IMR-90 (cell line): ENCODE measurements at regions not wholly inside any gene's neighbourhood (a gene's known extent, or its start where the extent isn't known, plus 50 kb on each side); places are given as distances from the start of the nearest gene placed in this dataset.

ENCODE experiments used
- ATAC-seq: fragments of 200-7000 bp; cut with Tn5 transposase; 2 replicates; pipeline ENCODE4 v1.9.1; 2020; ENCODE audit warnings: low read depth, mild to moderate bottlenecking, moderate library complexity
- BruUV-seq: library from RNA; stranded (reverse); fragments of 400-500 nt; replicated peaks from 2 replicates; lab custom pipeline; 2021; lab: Mats Ljungman, UMichigan
- CTCF ChIA-PET: fragments of 300-600 bp; formaldehyde crosslinking; extraction: SDS; loops from one replicate; lab custom pipeline; 2021; ENCODE audit warnings: antibody characterized with exemption; lab: Yijun Ruan, JAX
- POLR2A ChIA-PET: fragments of 300-600 bp; sonication (Branson Sonifier 250); formaldehyde crosslinking; loops from one replicate; lab custom pipeline; 2022; ENCODE audit warnings: antibody characterized with exemption; ENCODE audit not compliant: unreplicated experiment; lab: Charles Lee
- DNase-seq: peaks from one replicate; pipeline ENCODE4 v3.0.0; 2013
- H2AFZ ChIP-seq: replicated peaks from 2 replicates; pipeline ENCODE3; 2013; ENCODE audit warnings: low read length, mild to moderate bottlenecking; ENCODE audit not compliant: poor library complexity
- H2AK5ac ChIP-seq: 2 replicates; pipeline ENCODE4 v1.6.1; 2013; ENCODE audit warnings: low read depth, low read length, inconsistent platforms
- H2AK9ac ChIP-seq: replicated peaks from 2 replicates; pipeline ENCODE3; 2013; ENCODE audit warnings: mild to moderate bottlenecking, low read depth, low read length, moderate library complexity; ENCODE audit not compliant: poor library complexity
- H2BK120ac ChIP-seq: 2 replicates; pipeline ENCODE4 v1.6.1; 2013; ENCODE audit warnings: low read depth, low read length, inconsistent platforms
- H2BK15ac ChIP-seq: 3 replicates; pipeline ENCODE4 v1.6.1; 2013; ENCODE audit warnings: low read depth, low read length, inconsistent platforms
- H2BK20ac ChIP-seq: 2 replicates; pipeline ENCODE4 v1.6.1; 2013; ENCODE audit warnings: low read depth, mild to moderate bottlenecking, inconsistent platforms, low read length, moderate library complexity
- H2BK5ac ChIP-seq: 2 replicates; pipeline ENCODE4 v1.6.1; 2013; ENCODE audit warnings: mild to moderate bottlenecking, low read depth, low read length, inconsistent platforms; ENCODE audit not compliant: poor library complexity, severe bottlenecking
- H3K14ac ChIP-seq: replicated peaks from 2 replicates; pipeline ENCODE4 v1.6.1; 2013; ENCODE audit warnings: low read depth, low read length, inconsistent platforms
- H3K18ac ChIP-seq: 2 replicates; pipeline ENCODE4 v1.6.1; 2013; ENCODE audit warnings: low read depth, low read length, control low read depth
- H3K23ac ChIP-seq: 2 replicates; pipeline ENCODE4 v1.6.1; 2013; ENCODE audit warnings: low read depth, low read length, inconsistent platforms
- H3K27ac ChIP-seq: 2 replicates; pipeline ENCODE4 v1.5.1; 2013; ENCODE audit warnings: mild to moderate bottlenecking, control low read depth, low read length; ENCODE audit not compliant: insufficient read depth
- H3K27me3 ChIP-seq: 2 replicates; pipeline ENCODE4 v1.6.1; 2013; ENCODE audit warnings: low read length; ENCODE audit not compliant: control insufficient read depth, insufficient read depth
- H3K36me3 ChIP-seq: 2 replicates; pipeline ENCODE4 v1.6.1; 2013; ENCODE audit warnings: low read length, mixed read lengths; ENCODE audit not compliant: control insufficient read depth, insufficient read depth
- H3K4ac ChIP-seq: 2 replicates; pipeline ENCODE4 v1.6.1; 2013; ENCODE audit warnings: low read depth, low read length, inconsistent platforms
- H3K4me1 ChIP-seq: 2 replicates; pipeline ENCODE4 v1.6.1; 2013; ENCODE audit warnings: low read length, mixed read lengths; ENCODE audit not compliant: control insufficient read depth, insufficient read depth
- H3K4me2 ChIP-seq: 2 replicates; pipeline ENCODE4 v1.6.1; 2013; ENCODE audit warnings: low read depth, mild to moderate bottlenecking, control low read depth, low read length, moderate library complexity
- H3K4me3 ChIP-seq: 2 replicates; pipeline ENCODE4 v1.5.1; 2013; ENCODE audit warnings: low read depth, mild to moderate bottlenecking, control low read depth, low read length, moderate library complexity; ENCODE audit not compliant: insufficient read depth
- H3K56ac ChIP-seq: 2 replicates; pipeline ENCODE4 v1.6.1; 2013; ENCODE audit warnings: low read length, inconsistent platforms; ENCODE audit not compliant: insufficient read depth; ENCODE audit errors: extremely low read depth
- H3K79me1 ChIP-seq, 2 experiments: 2 replicates each; pipeline ENCODE4 v1.6.1; 2013; ENCODE audit warnings: low read length in 2 of 2, inconsistent platforms in 1 of 2, low read depth in 1 of 2
- H3K9ac ChIP-seq: 2 replicates; pipeline ENCODE4 v1.6.1; 2013; ENCODE audit warnings: low read depth, low read length, control low read depth
- H3K9me1 ChIP-seq: 2 replicates; pipeline ENCODE4 v1.6.1; 2013; ENCODE audit warnings: low read length, inconsistent platforms; ENCODE audit not compliant: insufficient read depth
- H3K9me3 ChIP-seq: 2 replicates; pipeline ENCODE4 v1.6.1; 2013; ENCODE audit warnings: low read length; ENCODE audit not compliant: control insufficient read depth, insufficient read depth
- H4K20me1 ChIP-seq: 2 replicates; pipeline ENCODE4 v1.6.1; 2013; ENCODE audit warnings: low read length, inconsistent platforms; ENCODE audit not compliant: insufficient read depth
- H4K5ac ChIP-seq: 2 replicates; pipeline ENCODE4 v1.6.1; 2013; ENCODE audit warnings: mild to moderate bottlenecking, low read depth, low read length, control low read depth
- H4K8ac ChIP-seq, 2 experiments: 2 replicates each; pipeline ENCODE4 v1.6.1; 2013; ENCODE audit warnings: low read depth in 2 of 2, low read length in 2 of 2, control low read depth in 1 of 2, inconsistent platforms in 1 of 2
- H4K91ac ChIP-seq: 2 replicates; pipeline ENCODE4 v1.6.1; 2013; ENCODE audit warnings: low read depth, low read length, inconsistent platforms; ENCODE audit not compliant: insufficient read depth
- CHD1 ChIP-seq: IDR thresholded peaks from 2 replicates; pipeline ENCODE4 v1.6.1; 2012; ENCODE audit warnings: low read depth, low read length, improper control_type of control experiment
- ELK1 ChIP-seq: fragments of 150-350 bp; IDR thresholded peaks from 2 replicates; pipeline ENCODE4 v1.6.1; 2016; ENCODE audit warnings: low read depth, mild to moderate bottlenecking, low read length, moderate library complexity, borderline replicate concordance
- FOS ChIP-seq: fragments of 150-350 bp; IDR thresholded peaks from 2 replicates; pipeline ENCODE4 v1.6.1; 2016; ENCODE audit warnings: low read depth, low read length
- NFE2L2 ChIP-seq: fragments of 150-350 bp; IDR thresholded peaks from 2 replicates; pipeline ENCODE4 v1.6.1; 2016; ENCODE audit warnings: low read depth, mild to moderate bottlenecking, low read length
- POLR2A ChIP-seq: IDR thresholded peaks from 2 replicates; pipeline ENCODE4 v1.6.1; 2012; ENCODE audit warnings: mild to moderate bottlenecking, low read depth, low read length
- RAD21 ChIP-seq: IDR thresholded peaks from 2 replicates; pipeline ENCODE4 v1.6.1; 2012; ENCODE audit warnings: low read length, improper control_type of control experiment
- whole genome bisulfite sequencing, 2 experiments: methylation state at CpG; one replicate each; pipeline versions ENCODE4 v1.1.5 to v1.1.7; 2013; ENCODE audit warnings: missing lambda C conversion rate in 2 of 2; ENCODE audit not compliant: insufficient read length in 1 of 2; ENCODE audit errors: extremely low coverage in 2 of 2; 5-methylcytosine and 5-hydroxymethylcytosine counted together
- dilution Hi-C: fragments of 300-500 bp; cut with HindIII; formaldehyde crosslinking; loops from one replicate; pipeline ENCODE4 v1.14.3; 2018; ENCODE audit warnings: low sequenced_read_pairs; ENCODE audit not compliant: unreplicated experiment
- in situ Hi-C: fragments of 300-500 bp; cut with MboI; formaldehyde crosslinking; loops from 3 replicates; pipeline ENCODE4 v1.14.3; 2019; ENCODE audit warnings: low sequenced_read_pairs, inconsistent platforms, mixed read lengths
- intact Hi-C: fragments of 100-400 bp; cut with micrococcal nuclease; formaldehyde crosslinking; loops from 2 replicates; pipeline ENCODE4 v1.10.0; 2022

DNA sequence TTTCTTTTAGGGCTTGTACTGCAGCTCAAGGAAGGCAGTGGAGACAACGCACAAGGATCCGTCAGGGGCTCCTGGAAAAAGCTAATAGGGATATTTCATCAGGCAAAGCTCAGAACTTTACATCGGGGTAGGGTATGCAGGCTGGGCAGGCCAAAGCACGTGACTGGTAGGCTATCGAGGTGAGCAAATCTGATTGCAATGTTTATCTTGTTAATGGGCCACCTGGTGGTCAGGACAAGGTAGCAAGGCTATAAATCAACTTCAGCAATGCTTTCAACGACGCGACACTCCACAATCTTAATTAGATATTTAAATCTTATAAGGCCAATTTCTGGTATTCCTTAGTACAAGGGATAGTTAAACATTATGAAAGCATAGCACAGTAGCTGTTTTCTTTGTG lies 1302.8 kb upstream of the EYS start:
- H4K91ac ChIP-seq, result no peak overlapping the region
- no CpG with 5 or more reads among the region's 8 CpGs for WGBS, 2 experiments
- DNase-seq, result no peak
- dilution Hi-C loops, result no loop called here
- no peak overlapping the region for H3K23ac ChIP-seq
- H2AK5ac ChIP-seq, result no peak overlapping the region
- POLR2A ChIA-PET, result no interaction called here
- H2AK9ac ChIP-seq, result no peak overlapping the region
- H3K56ac ChIP-seq, result no peak overlapping the region
- H3K9me1 ChIP-seq, result no peaks in the 10 kb centered on the region
- H3K14ac ChIP-seq, result no peak overlapping the region
- H3K4ac ChIP-seq, result no peak overlapping the region
- in situ Hi-C loops, result no loop called here
- H3K4me1 ChIP-seq, result no peaks in the 10 kb centered on the region
- H4K20me1 ChIP-seq, result no peaks in the 10 kb centered on the region
- H3K79me1 ChIP-seq, result no peaks in the 10 kb centered on the region
- H3K4me2 ChIP-seq, result no peak overlapping the region
- H3K27me3 ChIP-seq, result no peaks in the 10 kb centered on the region
- no peak overlapping the region for H2BK20ac ChIP-seq
- no peak overlapping the region for H3K18ac ChIP-seq
- TF ChIP-seq FOS (no peak), POLR2A (no peak), NFE2L2 (no peak), RAD21 (no peak), CHD1 (no peak), ELK1 (no peak)
- no peak overlapping the region for H3K9ac ChIP-seq
- CTCF ChIA-PET, result no interaction called here
- ATAC-seq, result no peak
- H3K27ac ChIP-seq, result no peak overlapping the region
- H2AFZ ChIP-seq, result no peak overlapping the region
- no peak overlapping the region for H2BK15ac ChIP-seq
- peaks cover 3% of the 10 kb centered on the region; the same call in 1 of the 2 replicates for H3K9me3 ChIP-seq
- no peak overlapping the region for H2BK5ac ChIP-seq
- no TSS peak for BruUV-seq
- H3K4me3 ChIP-seq, result no peak overlapping the region
- no peak overlapping the region for H4K5ac ChIP-seq
- intact Hi-C loops, result no loop called here
- no peak overlapping the region for H2BK120ac ChIP-seq
- no peak overlapping the region for H4K8ac ChIP-seq
- no peaks in the 10 kb centered on the region for H3K36me3 ChIP-seq
